NB4 (cell line): ENCODE measurements at regions not wholly inside any gene's neighbourhood (a gene's known extent, or its start where the extent isn't known, plus 50 kb on each side); places are given as distances from the start of the nearest gene placed in this dataset.

Experiments used
- DNase-seq: peaks from one replicate; pipeline ENCODE4 v3.0.0; 2010; ENCODE audit warnings: low read depth
- H3K4me3 ChIP-seq: one replicate; pipeline ENCODE4 v1.5.1; 2011; ENCODE audit warnings: mild to moderate bottlenecking, low read depth, low read length, moderate library complexity
- CTCF ChIP-seq: IDR thresholded peaks from one replicate; pipeline ENCODE4 v1.5.1; 2012; ENCODE audit warnings: low read depth, low read length
- MAX ChIP-seq: IDR thresholded peaks from 2 replicates; pipeline ENCODE4 v1.6.1; 2011; ENCODE audit warnings: low read depth, low read length
- MYC ChIP-seq: IDR thresholded peaks from 2 replicates; pipeline ENCODE4 v1.6.1; 2011; ENCODE audit warnings: low read depth, low read length
- POLR2A ChIP-seq: IDR thresholded peaks from 2 replicates; pipeline ENCODE4 v1.6.1; 2011; ENCODE audit warnings: mild to moderate bottlenecking; ENCODE audit not compliant: insufficient read length; ENCODE audit errors: extremely low read depth

- no peak overlapping the region for H3K4me3 ChIP-seq
- TF ChIP-seq MYC: no peak
- TF ChIP-seq POLR2A: no peak
- TF ChIP-seq CTCF: no peak
- no peak for TF ChIP-seq MAX
- no peak for DNase-seq
Measured at GRCh38 chr2:212936572-212936971, 214.8 kb downstream of the IKZF2 start.

GRCh38 chr2:212935752-212936151, 215.7 kb downstream of the IKZF2 start:
- TF ChIP-seq CTCF: no peak
- DNase-seq: no peak
- H3K4me3 ChIP-seq: no peak overlapping the region

GRCh38 chr2:212931271-212931670, 220.1 kb downstream of the IKZF2 start:
- DNase-seq: no peak
- no peak overlapping the region for H3K4me3 ChIP-seq
- no peak for TF ChIP-seq CTCF
- no peak for TF ChIP-seq POLR2A
- no peak for TF ChIP-seq MAX
- TF ChIP-seq MYC: no peak

GRCh38 chr2:212930556-212931260, 220.7 kb downstream of the IKZF2 start:
- H3K4me3 ChIP-seq: no peak overlapping the region
- TF ChIP-seq CTCF: no peak
- DNase-seq: no peak

GRCh38 chr2:212929971-212930370, 221.4 kb downstream of the IKZF2 start:
- TF ChIP-seq MYC (no peak), MAX (no peak), POLR2A (no peak), CTCF (no peak)
- no peak for DNase-seq
- H3K4me3 ChIP-seq: no peak overlapping the region

GRCh38 chr2:212929116-212929515, 222.3 kb downstream of the IKZF2 start:
- TF ChIP-seq POLR2A (no peak), MAX (no peak), CTCF (no peak), MYC (no peak)
- DNase-seq: no peak
- H3K4me3 ChIP-seq: no peak overlapping the region
